Activated naive CD4-positive, alpha-beta T cell treated with anti-CD3 and anti-CD28 coated beads, Interleukin-2, amount 50 U/mL, for 24 hours (primary cell): ENCODE measurements at regions not wholly inside any gene's neighbourhood (a gene's known extent, or its start where the extent isn't known, plus 50 kb on each side); places are given as distances from the start of the nearest gene placed in this dataset.
"Not testable (repeated sequence)": the region's sequence is repeated elsewhere in the genome, so short reads cannot be mapped to it uniquely, and the experiment has no call there.

Experiments
- H3K27ac Mint-ChIP-seq: one replicate; pipeline ENCODE4 v1.8.0; 2021; ENCODE audit warnings: mild to moderate bottlenecking, mixed read lengths
- H3K27me3 Mint-ChIP-seq: one replicate; pipeline ENCODE4 v1.8.0; 2021; ENCODE audit warnings: mixed read lengths
- H3K36me3 Mint-ChIP-seq: one replicate; pipeline ENCODE4 v1.8.0; 2021; ENCODE audit warnings: mixed read lengths
- H3K4me1 Mint-ChIP-seq: one replicate; pipeline ENCODE4 v1.8.0; 2021; ENCODE audit warnings: mixed read lengths
- H3K4me3 Mint-ChIP-seq: one replicate; pipeline ENCODE4 v1.8.0; 2021; ENCODE audit warnings: mild to moderate bottlenecking, mixed read lengths
- H3K9me3 Mint-ChIP-seq: one replicate; pipeline ENCODE4 v1.8.0; 2021; ENCODE audit warnings: mixed read lengths

- Mint-ChIP-seq H3K4me1 (peaks cover 15% of the 10 kb centered on the region), H3K27ac (peak overlapping the region; percentile 5), H3K9me3 (no peaks in the 10 kb centered on the region), H3K27me3 (no peaks in the 10 kb centered on the region), H3K36me3 (no peaks in the 10 kb centered on the region), H3K4me3 (no peak overlapping the region)
Observed at GRCh38 chr17:30717291-30718098, 107.0 kb downstream of the CRLF3 start.

- Mint-ChIP-seq H3K4me3 (no peak overlapping the region), H3K36me3 (no peaks in the 10 kb centered on the region), H3K4me1 (peaks cover 15% of the 10 kb centered on the region), H3K9me3 (no peaks in the 10 kb centered on the region), H3K27ac (peak overlapping the region; percentile 35), H3K27me3 (no peaks in the 10 kb centered on the region)
Observed at GRCh38 chr17:30716461-30717290, 107.8 kb downstream of the CRLF3 start.

GRCh38 chr17:30714825-30715622, 109.5 kb downstream of the CRLF3 start:
- not testable (repeated sequence) for H3K36me3 Mint-ChIP-seq, H3K4me3 Mint-ChIP-seq, H3K9me3 Mint-ChIP-seq, H3K27me3 Mint-ChIP-seq
- H3K4me1 Mint-ChIP-seq, result peaks cover 22% of the 10 kb centered on the region
- peak overlapping the region; percentile 59 for H3K27ac Mint-ChIP-seq

- not testable (repeated sequence) for H3K27me3 Mint-ChIP-seq, H3K9me3 Mint-ChIP-seq, H3K4me3 Mint-ChIP-seq, H3K36me3 Mint-ChIP-seq, H3K27ac Mint-ChIP-seq
- H3K4me1 Mint-ChIP-seq, result peaks cover 18% of the 10 kb centered on the region
Observed at GRCh38 chr17:30713805-30714204, 110.7 kb downstream of the CRLF3 start.

GRCh38 chr17:30712859-30713258, 111.6 kb downstream of the CRLF3 start:
- H3K4me3 Mint-ChIP-seq, H3K27ac Mint-ChIP-seq, H3K9me3 Mint-ChIP-seq, H3K27me3 Mint-ChIP-seq, H3K36me3 Mint-ChIP-seq: not testable (repeated sequence)
- H3K4me1 Mint-ChIP-seq, result peaks cover 24% of the 10 kb centered on the region

- H3K27ac Mint-ChIP-seq, H3K4me3 Mint-ChIP-seq, H3K27me3 Mint-ChIP-seq, H3K9me3 Mint-ChIP-seq, H3K36me3 Mint-ChIP-seq: not testable (repeated sequence)
- H3K4me1 Mint-ChIP-seq, result peaks cover 29% of the 10 kb centered on the region
Observed at GRCh38 chr17:30711626-30712507, 112.6 kb downstream of the CRLF3 start.

GRCh38 chr17:30711176-30711575, 113.3 kb downstream of the CRLF3 start:
- Mint-ChIP-seq H3K27ac (peak overlapping the region; percentile 79), H3K4me1 (peaks cover 35% of the 10 kb centered on the region), H3K4me3 (peak overlapping the region; percentile 78)
- not testable (repeated sequence) for H3K9me3 Mint-ChIP-seq, H3K27me3 Mint-ChIP-seq, H3K36me3 Mint-ChIP-seq

GRCh38 chr17:30710276-30711088, 114.0 kb downstream of the CRLF3 start:
- peaks cover 35% of the 10 kb centered on the region for H3K4me1 Mint-ChIP-seq
- peak overlapping the region; percentile 79 for H3K27ac Mint-ChIP-seq
- not testable (repeated sequence) for H3K36me3 Mint-ChIP-seq, H3K9me3 Mint-ChIP-seq, H3K27me3 Mint-ChIP-seq
- H3K4me3 Mint-ChIP-seq, result peak overlapping the region; percentile 78

GRCh38 chr17:30709561-30710275, 114.8 kb downstream of the CRLF3 start:
- H3K27ac Mint-ChIP-seq, H3K9me3 Mint-ChIP-seq, H3K36me3 Mint-ChIP-seq, H3K27me3 Mint-ChIP-seq: not testable (repeated sequence)
- peaks cover 29% of the 10 kb centered on the region for H3K4me1 Mint-ChIP-seq
- H3K4me3 Mint-ChIP-seq, result peak overlapping the region; percentile 78

GRCh38 chr17:30709096-30709495, 115.4 kb downstream of the CRLF3 start:
- H3K27me3 Mint-ChIP-seq, H3K4me3 Mint-ChIP-seq, H3K27ac Mint-ChIP-seq, H3K9me3 Mint-ChIP-seq, H3K36me3 Mint-ChIP-seq: not testable (repeated sequence)
- H3K4me1 Mint-ChIP-seq, result peaks cover 29% of the 10 kb centered on the region

- H3K36me3 Mint-ChIP-seq, H3K9me3 Mint-ChIP-seq, H3K27me3 Mint-ChIP-seq: not testable (repeated sequence)
- peak overlapping the region; percentile 47 for H3K27ac Mint-ChIP-seq
- H3K4me1 Mint-ChIP-seq, result peaks cover 29% of the 10 kb centered on the region
- peak overlapping the region; percentile 94 for H3K4me3 Mint-ChIP-seq
Observed at GRCh38 chr17:30708241-30709078, 116.0 kb downstream of the CRLF3 start.

GRCh38 chr17:30707724-30708240, 116.7 kb downstream of the CRLF3 start:
- H3K4me3 Mint-ChIP-seq, result peak overlapping the region; percentile 94
- H3K4me1 Mint-ChIP-seq, result peaks cover 29% of the 10 kb centered on the region
- H3K9me3 Mint-ChIP-seq, H3K36me3 Mint-ChIP-seq, H3K27me3 Mint-ChIP-seq: not testable (repeated sequence)
- H3K27ac Mint-ChIP-seq, result peak overlapping the region; percentile 47
